ENCODE measurements at regions not wholly inside any gene's neighbourhood (a gene's known extent, or its start where the extent isn't known, plus 50 kb on each side); places are given as distances from the start of the nearest gene placed in this dataset.
"Not testable (repeated sequence)": the region's sequence is repeated elsewhere in the genome, so short reads cannot be mapped to it uniquely, and the experiment has no call there.

- DNase-seq: no peak
These were observed 462.1 kb upstream of the CDIN1 start for GRCh38 chr15:36117296-36117787.

GRCh38 chr15:36126194-36126593, 453.2 kb upstream of the CDIN1 start:
- no peak for DNase-seq

DNA sequence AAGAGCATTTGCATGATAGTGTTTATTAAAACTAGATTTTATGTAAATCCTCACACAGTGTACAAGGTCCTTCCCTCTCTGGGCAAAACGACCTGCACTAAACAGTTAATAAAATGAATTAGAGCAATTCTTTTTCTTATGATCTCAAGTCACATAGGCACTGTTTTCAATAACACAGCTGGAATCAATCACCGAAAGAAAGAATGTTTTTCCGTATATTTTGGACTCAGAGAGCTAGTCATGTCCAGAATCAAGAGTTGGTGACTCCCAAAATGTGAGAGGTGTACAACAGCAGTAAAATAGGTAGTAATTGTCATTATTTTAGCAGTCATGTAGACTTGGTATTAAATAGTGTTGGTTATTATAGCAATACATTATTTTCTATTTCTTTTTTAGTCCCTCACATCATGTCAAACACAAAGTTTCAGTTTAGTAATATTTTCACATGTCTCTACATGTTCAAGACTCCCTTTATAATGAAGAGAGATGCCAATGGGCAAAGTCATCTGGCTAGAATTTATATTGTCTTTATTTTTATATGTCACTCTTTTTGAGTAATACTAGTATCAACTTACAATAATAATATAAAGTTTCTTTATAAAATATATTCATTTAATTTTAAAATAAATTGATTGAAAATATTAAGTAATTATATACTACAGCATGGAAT, 448.6 kb upstream of the CDIN1 start:
- no peak for DNase-seq

DNA sequence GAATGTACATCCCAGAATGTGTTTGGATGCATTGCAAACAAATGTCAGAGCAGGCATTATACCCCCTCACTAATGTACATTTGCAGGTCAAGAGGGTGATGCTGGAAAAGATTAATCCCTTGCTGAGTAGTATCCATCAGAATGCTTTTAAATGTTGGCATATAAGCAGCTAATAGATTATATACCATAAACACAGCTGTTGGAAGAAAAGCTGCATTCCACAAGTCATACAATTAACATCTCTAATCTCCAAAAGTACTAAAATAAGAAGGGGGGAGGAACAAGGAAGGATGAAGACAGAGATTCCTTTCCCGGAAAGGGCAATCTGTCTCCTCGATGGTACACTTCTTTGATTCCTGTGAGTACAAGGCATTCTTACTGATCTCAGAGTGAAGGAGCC, 445.7 kb upstream of the CDIN1 start:
- no peak for DNase-seq

- DNase-seq: no peak
These were observed 443.4 kb upstream of the CDIN1 start for GRCh38 chr15:36136049-36136448.

DNA sequence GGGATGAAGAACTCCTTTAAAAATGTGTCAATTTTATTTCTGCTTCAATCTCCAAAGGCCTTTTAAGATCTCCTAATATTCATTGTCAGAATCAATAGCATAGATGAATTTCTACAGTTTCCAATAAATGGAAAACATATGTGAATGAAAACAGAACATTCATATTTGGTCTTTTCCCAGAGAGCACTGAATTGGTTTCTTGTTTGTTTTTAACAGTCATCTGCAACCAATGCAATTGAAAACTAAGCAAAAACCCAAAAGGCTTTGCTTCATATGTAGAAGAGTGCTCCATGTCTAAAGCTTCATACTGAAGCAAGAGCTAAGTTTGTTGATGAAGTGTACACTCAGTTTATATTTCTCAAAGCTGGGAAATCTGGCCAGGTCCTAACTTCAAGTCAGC, 426.5 kb upstream of the CDIN1 start:
- no peak for DNase-seq

GRCh38 chr15:36156879-36157427, 422.5 kb upstream of the CDIN1 start:
- DNase-seq: no peak

- DNase-seq: no peak
These were observed 419.1 kb upstream of the CDIN1 start for GRCh38 chr15:36160351-36160750.

DNA sequence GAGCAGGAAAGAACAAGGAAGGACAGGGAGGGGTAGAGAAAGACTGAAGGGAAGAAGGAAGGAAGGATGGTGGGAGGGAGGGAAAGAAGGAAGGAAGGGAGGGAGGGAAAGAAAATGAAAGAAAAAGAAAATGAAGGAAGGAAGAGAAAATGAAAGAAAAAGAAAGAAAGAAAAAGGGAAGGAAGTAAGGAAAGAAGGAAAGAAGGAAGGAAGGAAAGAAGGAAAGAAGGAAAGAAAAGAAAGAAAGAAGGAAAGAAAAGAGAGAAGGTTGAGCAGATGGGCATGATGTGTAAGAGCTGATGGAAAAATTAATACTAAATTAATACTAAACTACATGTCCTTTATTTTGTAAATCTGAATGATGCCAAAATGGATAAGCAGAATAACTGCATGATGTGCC, 418.3 kb upstream of the CDIN1 start:
- DNase-seq: no peak

DNA sequence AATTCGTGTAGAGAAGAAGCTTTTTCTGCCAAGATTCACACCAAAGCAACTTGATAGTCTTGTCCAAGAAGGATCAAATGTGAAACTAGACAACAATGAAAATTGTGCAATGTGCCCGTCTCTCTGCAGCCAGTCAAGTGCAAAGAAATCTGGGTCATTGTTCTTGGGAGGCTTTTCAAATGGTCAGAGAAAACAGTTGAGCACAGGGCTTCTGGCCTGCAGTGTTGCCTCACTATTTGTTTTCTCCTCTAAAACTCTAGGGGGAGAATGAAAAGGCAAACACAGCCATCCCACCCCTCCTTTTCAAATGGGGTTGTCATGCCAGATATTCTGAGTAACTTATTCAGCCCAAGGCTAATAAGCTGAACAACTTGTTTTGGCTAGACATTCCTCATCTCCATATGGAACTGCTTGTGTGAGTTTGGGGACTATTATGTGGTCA, 417.6 kb upstream of the CDIN1 start:
- no peak for DNase-seq

- DNase-seq: not testable (repeated sequence)
These were observed 415.4 kb upstream of the CDIN1 start for GRCh38 chr15:36163983-36164382.

GRCh38 chr15:36172955-36173354, 406.5 kb upstream of the CDIN1 start:
- no peak for DNase-seq

- no peak for DNase-seq
These were observed 404.2 kb upstream of the CDIN1 start for GRCh38 chr15:36175186-36175740.

GRCh38 chr15:36175741-36176291, 403.6 kb upstream of the CDIN1 start:
- DNase-seq: no peak

DNA sequence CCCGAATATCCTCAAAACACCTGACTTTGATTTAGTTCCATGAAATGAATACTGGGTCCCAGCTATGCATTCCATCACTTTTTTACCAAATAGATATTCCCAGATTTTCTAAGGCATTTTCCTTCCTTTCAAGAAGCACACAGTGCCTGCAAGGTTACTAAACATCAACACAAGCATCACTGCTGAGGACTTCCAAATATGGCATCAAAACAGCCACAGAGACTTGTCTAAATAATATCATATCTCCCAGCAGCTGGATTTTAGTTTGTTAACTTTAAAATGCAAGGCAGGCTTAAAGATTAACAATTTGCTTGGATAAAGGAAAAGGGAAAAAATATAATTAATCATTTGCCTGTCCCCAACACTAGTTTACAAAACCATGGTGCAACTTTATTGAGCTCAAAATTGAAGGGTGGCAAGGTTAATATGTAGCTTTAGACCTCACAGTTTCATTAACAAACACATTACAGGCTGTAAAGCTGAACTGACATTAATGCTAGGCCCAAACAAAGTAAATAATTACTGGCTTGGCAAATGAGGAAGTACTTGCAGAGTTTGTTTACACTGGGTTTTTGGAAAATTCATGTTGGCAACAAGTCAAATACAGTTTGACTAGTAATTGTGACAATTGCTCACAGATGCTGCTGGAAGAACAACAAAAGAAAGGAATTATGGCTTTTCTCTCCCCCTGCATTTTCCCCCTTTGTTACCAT, 401.7 kb upstream of the CDIN1 start:
- DNase-seq: no peak

GRCh38 chr15:36178303-36178633, 401.2 kb upstream of the CDIN1 start:
- no peak for DNase-seq

DNA sequence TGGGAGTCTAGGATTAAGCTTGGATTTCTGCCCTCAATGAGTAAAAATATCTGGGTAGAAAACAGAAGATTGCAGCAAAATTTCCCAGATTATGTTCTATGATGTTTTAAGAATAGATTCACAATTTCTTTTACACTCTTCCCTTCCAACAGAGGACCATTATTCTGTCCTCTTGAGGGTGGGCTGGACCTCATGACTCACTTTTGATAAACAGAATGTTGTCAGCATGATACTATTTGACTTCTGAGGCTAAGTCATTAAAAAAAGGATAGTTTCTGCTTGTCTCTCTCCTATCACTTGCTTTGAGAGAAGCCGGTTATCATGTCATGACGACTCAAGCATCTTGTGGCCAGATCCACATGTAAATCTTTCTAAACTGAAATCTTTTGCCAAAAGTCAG, 396.2 kb upstream of the CDIN1 start:
- no peak for DNase-seq

- no peak for DNase-seq
These were observed 394.0 kb upstream of the CDIN1 start for GRCh38 chr15:36185438-36185837.

DNA sequence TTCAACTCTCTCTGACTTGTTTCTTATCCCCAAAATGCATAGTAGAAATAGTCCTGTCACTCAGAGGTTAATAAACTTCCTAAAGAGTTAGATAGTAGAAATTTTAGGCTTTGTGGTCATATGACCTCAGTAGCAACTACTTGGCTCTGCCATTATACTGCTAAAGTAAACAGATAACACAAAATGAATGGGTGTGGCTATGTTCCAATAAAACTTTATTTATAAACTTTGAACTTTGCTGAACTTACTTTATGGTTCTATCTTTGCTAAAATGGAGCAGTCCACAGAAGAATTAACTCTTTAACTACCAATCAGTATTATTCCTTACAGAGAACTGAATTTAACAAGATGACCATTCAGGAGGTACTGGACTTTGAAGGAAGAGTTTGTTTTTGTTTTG, 393.6 kb upstream of the CDIN1 start:
- DNase-seq: no peak

DNA sequence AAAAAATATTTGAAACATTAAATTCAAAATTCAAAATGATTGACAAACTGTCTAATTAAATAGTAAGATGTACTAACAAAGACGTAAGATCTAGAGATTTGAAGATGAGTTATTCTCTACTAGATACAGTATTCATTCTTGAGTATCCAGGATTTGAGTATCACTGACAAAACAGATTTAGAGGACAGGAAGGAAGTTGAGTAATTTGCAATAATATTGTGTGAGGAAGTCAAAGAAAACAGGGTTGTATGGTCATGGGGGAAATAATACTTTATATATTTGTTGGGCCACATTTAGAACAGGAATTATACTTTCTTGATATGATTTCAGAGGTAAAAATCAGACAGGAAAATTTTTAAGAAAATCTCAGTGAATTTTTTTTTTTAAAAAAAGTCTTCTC, 393.1 kb upstream of the CDIN1 start:
- DNase-seq: no peak

DNA sequence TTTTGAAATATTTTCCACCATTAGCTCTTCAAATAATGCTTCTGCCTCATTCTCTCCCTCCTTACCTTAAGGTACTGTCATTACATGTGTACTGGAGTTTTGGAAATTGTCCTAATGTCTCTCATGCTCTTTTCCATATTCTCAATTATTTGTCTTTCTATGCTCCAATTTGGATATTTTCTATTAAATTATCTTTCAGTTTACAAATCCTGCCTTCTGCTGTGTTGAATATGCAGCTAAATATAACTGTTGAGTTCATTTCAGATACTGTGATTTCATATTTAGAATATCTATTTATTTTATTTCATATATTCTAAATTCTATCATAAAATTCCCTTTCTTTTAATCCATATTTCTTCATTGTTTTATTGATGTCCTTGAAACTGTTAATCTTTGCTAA, 388.0 kb upstream of the CDIN1 start:
- no peak for DNase-seq

DNA sequence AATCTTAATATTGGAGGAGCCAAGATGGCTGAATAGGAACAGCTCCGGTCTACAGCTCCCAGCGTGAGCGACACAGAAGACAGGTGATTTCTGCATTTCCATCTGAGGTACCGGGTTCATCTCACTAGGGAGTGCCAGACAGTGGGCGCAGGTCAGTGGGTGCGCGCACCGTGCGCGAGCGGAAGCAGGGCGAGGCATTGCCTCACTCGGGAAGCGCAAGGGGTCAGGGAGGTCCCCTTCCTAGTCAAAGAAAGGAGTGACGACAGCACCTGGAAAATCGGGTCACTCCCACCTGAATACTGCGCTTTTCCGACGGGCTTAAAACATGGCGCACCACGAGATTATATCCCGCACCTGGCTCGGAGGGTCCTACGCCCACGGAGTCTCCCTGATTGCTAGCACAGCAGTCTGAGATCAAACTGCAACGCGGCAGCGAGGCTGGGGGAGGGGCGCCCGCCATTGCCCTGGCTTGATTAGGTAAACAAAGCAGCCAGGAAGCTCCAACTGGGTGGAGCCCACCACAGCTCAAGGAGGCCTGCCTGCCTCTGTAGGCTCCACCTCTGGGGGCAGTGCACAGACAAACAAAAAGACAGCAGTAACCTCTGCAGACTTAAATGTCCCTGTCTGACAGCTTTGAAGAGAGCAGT, 383.9 kb upstream of the CDIN1 start:
- DNase-seq: not testable (repeated sequence)

- DNase-seq: no peak
These were observed 370.4 kb upstream of the CDIN1 start for GRCh38 chr15:36208868-36209582.
